HL-60 (cell line): ENCODE measurements at regions not wholly inside any gene's neighbourhood (a gene's known extent, or its start where the extent isn't known, plus 50 kb on each side); places are given as distances from the start of the nearest gene placed in this dataset.

Experiments
- CTCF ChIP-seq: IDR thresholded peaks from one replicate; pipeline ENCODE4 v1.5.1; 2011; ENCODE audit warnings: low read length, control low read depth, inconsistent platforms; ENCODE audit not compliant: insufficient read depth
- POLR2AphosphoS5 ChIP-seq: IDR thresholded peaks from 2 replicates; pipeline ENCODE4 v1.6.1; 2012; ENCODE audit warnings: low read depth
- TF ChIP-seq, protein P1 (sequence below): IDR thresholded peaks from 2 replicates; pipeline ENCODE4 v1.6.1; 2012; ENCODE audit warnings: low read depth; ENCODE audit not compliant: insufficient replicate concordance

- TF ChIP-seq CTCF (no peak), POLR2AphosphoS5 (no peak)
- TF ChIP-seq, protein P1, sequence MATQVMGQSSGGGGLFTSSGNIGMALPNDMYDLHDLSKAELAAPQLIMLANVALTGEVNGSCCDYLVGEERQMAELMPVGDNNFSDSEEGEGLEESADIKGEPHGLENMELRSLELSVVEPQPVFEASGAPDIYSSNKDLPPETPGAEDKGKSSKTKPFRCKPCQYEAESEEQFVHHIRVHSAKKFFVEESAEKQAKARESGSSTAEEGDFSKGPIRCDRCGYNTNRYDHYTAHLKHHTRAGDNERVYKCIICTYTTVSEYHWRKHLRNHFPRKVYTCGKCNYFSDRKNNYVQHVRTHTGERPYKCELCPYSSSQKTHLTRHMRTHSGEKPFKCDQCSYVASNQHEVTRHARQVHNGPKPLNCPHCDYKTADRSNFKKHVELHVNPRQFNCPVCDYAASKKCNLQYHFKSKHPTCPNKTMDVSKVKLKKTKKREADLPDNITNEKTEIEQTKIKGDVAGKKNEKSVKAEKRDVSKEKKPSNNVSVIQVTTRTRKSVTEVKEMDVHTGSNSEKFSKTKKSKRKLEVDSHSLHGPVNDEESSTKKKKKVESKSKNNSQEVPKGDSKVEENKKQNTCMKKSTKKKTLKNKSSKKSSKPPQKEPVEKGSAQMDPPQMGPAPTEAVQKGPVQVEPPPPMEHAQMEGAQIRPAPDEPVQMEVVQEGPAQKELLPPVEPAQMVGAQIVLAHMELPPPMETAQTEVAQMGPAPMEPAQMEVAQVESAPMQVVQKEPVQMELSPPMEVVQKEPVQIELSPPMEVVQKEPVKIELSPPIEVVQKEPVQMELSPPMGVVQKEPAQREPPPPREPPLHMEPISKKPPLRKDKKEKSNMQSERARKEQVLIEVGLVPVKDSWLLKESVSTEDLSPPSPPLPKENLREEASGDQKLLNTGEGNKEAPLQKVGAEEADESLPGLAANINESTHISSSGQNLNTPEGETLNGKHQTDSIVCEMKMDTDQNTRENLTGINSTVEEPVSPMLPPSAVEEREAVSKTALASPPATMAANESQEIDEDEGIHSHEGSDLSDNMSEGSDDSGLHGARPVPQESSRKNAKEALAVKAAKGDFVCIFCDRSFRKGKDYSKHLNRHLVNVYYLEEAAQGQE: no peak
These were observed 134.0 kb downstream of the DIO2 start for GRCh38 chr14:80077262-80077661.
